Lower lobe of right lung (tissue), 2 donors: ENCODE measurements at regions not wholly inside any gene's neighbourhood (a gene's known extent, or its start where the extent isn't known, plus 50 kb on each side); places are given as distances from the start of the nearest gene placed in this dataset.

Source experiments
- ATAC-seq, 2 donors: fragments of 200-7000 bp; cut with Tn5 transposase; one replicate each; pipeline ENCODE4 v1.9.1; 2020 to 2022; ENCODE audit warnings: mild to moderate bottlenecking in 2 of 2, moderate library complexity in 2 of 2
- DNase-seq: peaks from one replicate; pipeline ENCODE4 v3.0.0-alpha.2; 2020
- H3K27ac ChIP-seq: fragments of 200-600 bp; one replicate; pipeline ENCODE4 v1.8.0; 2022
- H3K27me3 ChIP-seq: fragments of 200-600 bp; one replicate; pipeline ENCODE4 v1.8.0; 2022; ENCODE audit warnings: low read depth
- H3K36me3 ChIP-seq: fragments of 200-600 bp; one replicate; pipeline ENCODE4 v1.8.0; 2022; ENCODE audit warnings: mild to moderate bottlenecking
- H3K4me1 ChIP-seq: fragments of 200-600 bp; one replicate; pipeline ENCODE4 v1.8.0; 2022
- H3K4me3 ChIP-seq: fragments of 200-600 bp; one replicate; pipeline ENCODE4 v1.8.0; 2022; ENCODE audit warnings: mild to moderate bottlenecking
- H3K9me3 ChIP-seq: fragments of 200-600 bp; one replicate; pipeline ENCODE4 v1.8.0; 2022
- CTCF ChIP-seq: fragments of 200-600 bp; IDR thresholded peaks from one replicate; pipeline ENCODE4 v1.8.0; 2022; ENCODE audit warnings: antibody characterized with exemption, mild to moderate bottlenecking
- intact Hi-C: fragments of 100-400 bp; cut with DNase I; formaldehyde crosslinking; loops from one replicate; pipeline ENCODE4 v1.11.0; 2022
- donor health status: DM: no; HTN: yes; CAD: no; lungs with severe emphysema.

DNA sequence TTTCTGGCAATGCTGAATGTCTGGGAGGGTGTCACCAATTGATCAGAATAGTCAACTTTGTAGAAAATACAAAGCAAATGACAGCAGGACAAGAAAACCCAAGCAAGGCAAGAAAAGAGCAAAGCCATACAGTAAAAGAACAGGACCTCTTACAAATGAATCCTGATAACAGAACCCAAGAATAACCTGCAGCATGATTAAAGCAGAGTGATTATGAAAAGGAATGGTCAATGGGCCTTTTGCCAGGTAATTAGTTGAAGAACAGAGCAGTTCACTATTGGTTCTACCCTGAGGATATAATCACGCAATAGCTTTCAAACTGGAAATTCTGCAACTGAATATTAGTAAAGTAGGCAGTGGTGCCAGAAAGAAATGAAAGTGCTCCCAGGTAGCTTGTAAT is 319.8 kb downstream of the FRK start:
- no peak overlapping the region for H3K27ac ChIP-seq
- TF ChIP-seq CTCF = no peak
- H3K4me1 ChIP-seq = no peaks in the 10 kb centered on the region
- intact Hi-C loops = no loop called here
- no peaks in the 10 kb centered on the region for H3K9me3 ChIP-seq
- no peak overlapping the region for H3K4me3 ChIP-seq
- no peaks in the 10 kb centered on the region for H3K36me3 ChIP-seq
- H3K27me3 ChIP-seq = no peaks in the 10 kb centered on the region
- DNase-seq (no peak), ATAC-seq (no peak)

DNA sequence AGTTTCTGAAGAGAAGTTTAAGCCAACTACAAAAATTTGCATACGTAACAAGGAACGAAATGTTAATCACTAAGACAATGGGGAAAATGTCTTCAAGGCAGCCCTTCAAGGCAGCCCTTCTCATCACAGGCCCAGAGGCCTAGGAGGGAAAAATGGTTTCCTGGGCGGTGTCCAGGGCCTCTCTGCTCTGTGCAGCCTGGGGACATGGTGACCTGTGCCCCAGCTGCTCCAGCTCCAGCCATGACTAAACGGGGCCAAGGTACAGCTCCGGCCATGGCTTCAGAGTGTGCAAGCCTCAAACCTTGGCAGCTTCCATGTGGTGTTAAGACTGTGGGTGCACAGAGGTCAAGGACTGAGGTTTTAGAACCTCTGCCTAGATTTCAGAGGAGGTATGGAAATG is 325.1 kb downstream of the FRK start:
- intact Hi-C loops = no loop called here
- no peak for DNase-seq
- no peak for ATAC-seq
- Histone ChIP-seq H3K27ac (no peak overlapping the region), H3K36me3 (no peaks in the 10 kb centered on the region), H3K9me3 (no peaks in the 10 kb centered on the region), H3K27me3 (no peaks in the 10 kb centered on the region), H3K4me1 (no peaks in the 10 kb centered on the region), H3K4me3 (no peak overlapping the region)
- no peak for TF ChIP-seq CTCF

DNA sequence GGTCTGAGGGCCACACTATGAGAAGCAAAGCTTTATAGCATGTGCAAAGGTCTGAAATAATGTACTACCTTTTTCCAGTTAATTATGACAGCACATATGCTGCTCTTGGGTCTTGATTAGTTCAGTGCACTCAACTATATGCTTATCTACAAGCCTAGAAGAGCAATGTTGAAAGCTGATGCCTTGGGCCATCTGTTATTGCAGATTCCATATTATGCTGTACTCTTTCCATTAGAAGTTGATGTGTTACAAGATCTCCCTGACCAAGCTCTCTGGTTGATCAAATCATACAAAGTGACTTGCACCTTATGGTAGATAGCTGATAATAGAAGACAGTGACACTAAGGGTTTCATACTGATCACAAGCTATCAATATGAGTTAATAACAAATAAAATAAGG is 327.3 kb downstream of the FRK start:
- no peaks in the 10 kb centered on the region for H3K27me3 ChIP-seq
- no peak overlapping the region for H3K27ac ChIP-seq
- no peak for TF ChIP-seq CTCF
- no peak for DNase-seq
- ATAC-seq = no peak
- no peak overlapping the region for H3K4me3 ChIP-seq
- H3K9me3 ChIP-seq = no peaks in the 10 kb centered on the region
- H3K36me3 ChIP-seq = no peaks in the 10 kb centered on the region
- intact Hi-C loops = no loop called here
- no peaks in the 10 kb centered on the region for H3K4me1 ChIP-seq

DNA sequence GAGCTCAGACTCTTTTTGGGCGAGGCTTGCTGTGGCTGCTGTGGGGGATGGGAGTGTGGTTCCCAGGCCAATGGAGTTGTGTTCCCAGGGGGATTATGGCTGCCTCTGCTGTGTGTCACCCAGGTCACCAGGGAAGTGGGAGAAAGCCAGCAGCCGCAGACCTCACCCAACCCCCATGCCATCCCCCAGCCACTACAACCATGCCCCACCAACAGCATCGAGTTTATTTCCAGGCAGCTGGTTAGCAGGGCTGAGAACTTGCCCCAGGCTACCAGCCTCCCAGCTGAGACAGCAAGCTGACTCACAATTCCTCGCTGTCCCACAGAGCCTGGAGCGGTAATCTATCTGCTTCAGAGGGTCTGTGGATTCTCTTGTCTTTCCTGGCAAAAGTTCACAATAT is 331.7 kb downstream of the FRK start:
- intact Hi-C loops = no loop called here
- Histone ChIP-seq H3K4me3 (no peak overlapping the region), H3K4me1 (no peaks in the 10 kb centered on the region), H3K27me3 (no peaks in the 10 kb centered on the region), H3K9me3 (no peaks in the 10 kb centered on the region), H3K27ac (no peak overlapping the region), H3K36me3 (no peaks in the 10 kb centered on the region)
- DNase-seq (no peak), ATAC-seq (no peak)
- no peak for TF ChIP-seq CTCF

DNA sequence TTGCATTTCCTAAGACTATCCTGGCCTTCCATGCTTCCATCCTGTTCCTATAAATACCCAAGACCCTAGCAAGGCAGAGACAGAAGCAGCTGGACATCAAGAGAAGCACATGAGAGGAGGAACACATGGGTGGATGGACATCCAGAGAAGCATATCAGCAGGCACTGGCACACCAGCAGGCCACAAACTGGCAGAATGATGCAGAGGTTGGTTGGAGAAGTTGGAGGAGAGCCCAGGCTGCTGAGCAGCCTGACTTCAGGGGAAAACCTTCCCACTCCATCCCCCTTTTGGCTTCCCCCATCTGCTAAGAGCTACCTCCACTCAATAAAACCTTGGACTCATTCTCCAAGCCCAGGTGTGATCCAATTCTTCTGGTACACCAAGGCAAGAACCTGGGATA is 332.5 kb downstream of the FRK start:
- no peak for TF ChIP-seq CTCF
- Histone ChIP-seq H3K36me3 (no peaks in the 10 kb centered on the region), H3K4me3 (no peak overlapping the region), H3K4me1 (no peaks in the 10 kb centered on the region), H3K9me3 (no peaks in the 10 kb centered on the region), H3K27ac (no peak overlapping the region), H3K27me3 (no peaks in the 10 kb centered on the region)
- intact Hi-C loops = no loop called here
- DNase-seq (no peak), ATAC-seq (no peak)

DNA sequence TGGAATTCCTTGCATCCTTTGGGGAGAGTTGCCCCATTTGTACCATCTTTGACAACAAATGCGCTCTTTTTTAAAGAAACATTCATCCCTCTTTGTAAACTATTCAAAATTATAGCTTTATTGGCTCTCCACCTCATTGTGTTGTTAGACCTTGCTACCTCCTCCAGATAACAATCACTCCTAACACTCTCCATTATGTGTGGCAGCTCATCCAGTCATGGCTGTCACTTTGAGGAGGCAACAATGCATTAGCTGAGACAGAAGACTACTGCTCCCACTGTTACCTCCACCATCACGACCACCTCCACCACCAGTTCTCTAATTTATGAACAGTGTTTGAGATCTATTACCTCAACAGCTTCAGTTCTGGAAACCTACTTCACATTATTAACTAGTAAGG is 339.1 kb downstream of the FRK start:
- no peaks in the 10 kb centered on the region for H3K27me3 ChIP-seq
- no peaks in the 10 kb centered on the region for H3K9me3 ChIP-seq
- no peak for ATAC-seq
- H3K27ac ChIP-seq = no peak overlapping the region
- H3K4me1 ChIP-seq = no peaks in the 10 kb centered on the region
- no peak overlapping the region for H3K4me3 ChIP-seq
- no peak for DNase-seq
- intact Hi-C loops = no loop called here
- no peak for TF ChIP-seq CTCF
- H3K36me3 ChIP-seq = no peaks in the 10 kb centered on the region
